Mucosa of rectum (tissue), 2 donors: ENCODE measurements at regions not wholly inside any gene's neighbourhood (a gene's known extent, or its start where the extent isn't known, plus 50 kb on each side); places are given as distances from the start of the nearest gene placed in this dataset.

Experiments
- H3K27ac ChIP-seq, 2 donors: one replicate each; pipeline ENCODE4 v1.7.0; 2013; ENCODE audit warnings: inconsistent platforms in 2 of 2, low read depth in 2 of 2, low read length in 2 of 2
- H3K27me3 ChIP-seq, 2 donors: one replicate each; pipeline ENCODE4 v1.7.0; 2013; ENCODE audit warnings: low read length in 2 of 2; ENCODE audit not compliant: control insufficient read depth in 2 of 2, insufficient read depth in 2 of 2
- H3K36me3 ChIP-seq, 2 donors: one replicate each; pipeline ENCODE4 v1.7.0; 2013; ENCODE audit warnings: low read length in 2 of 2; ENCODE audit not compliant: control insufficient read depth in 2 of 2, insufficient read depth in 2 of 2
- H3K4me1 ChIP-seq, 2 donors: one replicate each; pipeline ENCODE4 v1.7.0; 2013; ENCODE audit warnings: low read length in 2 of 2, mild to moderate bottlenecking in 1 of 2; ENCODE audit not compliant: control insufficient read depth in 2 of 2, insufficient read depth in 2 of 2
- H3K4me3 ChIP-seq, 2 donors: one replicate each; pipeline ENCODE4 v1.7.0; 2013; ENCODE audit warnings: low read length in 2 of 2
- H3K9ac ChIP-seq, 2 donors: one replicate each; pipeline ENCODE4 v1.7.0; 2013; ENCODE audit warnings: low read length in 2 of 2, low read depth in 1 of 2, mild to moderate bottlenecking in 1 of 2
- H3K9me3 ChIP-seq, 2 donors: one replicate each; pipeline ENCODE4 v1.7.0; 2013; ENCODE audit warnings: low read length in 2 of 2; ENCODE audit not compliant: control insufficient read depth in 2 of 2
- donor health status: healthy.
- donor health status: Normal muscosa, but diverticular disease.

- Histone ChIP-seq H3K27me3 (no peaks in the 10 kb centered on the region), H3K27ac (no peak overlapping the region), H3K9me3 (no peaks in the 10 kb centered on the region), H3K4me1 (no peaks in the 10 kb centered on the region), H3K4me3 (no peak overlapping the region), H3K36me3 (no peaks in the 10 kb centered on the region), H3K9ac (no peak overlapping the region)
These were observed 338.4 kb downstream of the FOXO1 start for GRCh38 chr13:40328091-40328490.

GRCh38 chr13:40329781-40330485, 336.5 kb downstream of the FOXO1 start:
- Histone ChIP-seq H3K27ac (no peak overlapping the region), H3K9me3 (no peaks in the 10 kb centered on the region), H3K9ac (no peak overlapping the region), H3K4me3 (no peak overlapping the region), H3K36me3 (no peaks in the 10 kb centered on the region), H3K27me3 (no peaks in the 10 kb centered on the region), H3K4me1 (no peaks in the 10 kb centered on the region)

GRCh38 chr13:40330950-40331349, 335.5 kb downstream of the FOXO1 start:
- Histone ChIP-seq H3K9me3 (no peaks in the 10 kb centered on the region), H3K27ac (no peak overlapping the region), H3K27me3 (no peaks in the 10 kb centered on the region), H3K4me3 (no peak overlapping the region), H3K36me3 (no peaks in the 10 kb centered on the region), H3K4me1 (no peaks in the 10 kb centered on the region), H3K9ac (no peak overlapping the region)

- no peaks in the 10 kb centered on the region for H3K36me3 ChIP-seq
- H3K4me1 ChIP-seq: no peaks in the 10 kb centered on the region
- H3K27me3 ChIP-seq: no peaks in the 10 kb centered on the region
- no peak overlapping the region for H3K4me3 ChIP-seq
- no peak overlapping the region for H3K27ac ChIP-seq
- H3K9me3 ChIP-seq: no peaks in the 10 kb centered on the region
- no peak overlapping the region for H3K9ac ChIP-seq
These were observed 334.6 kb downstream of the FOXO1 start for GRCh38 chr13:40331802-40332201.

- Histone ChIP-seq H3K9ac (no peak overlapping the region), H3K4me3 (no peak overlapping the region), H3K36me3 (no peaks in the 10 kb centered on the region), H3K4me1 (no peaks in the 10 kb centered on the region), H3K9me3 (no peaks in the 10 kb centered on the region), H3K27ac (no peak overlapping the region), H3K27me3 (no peaks in the 10 kb centered on the region)
These were observed 333.2 kb downstream of the FOXO1 start for GRCh38 chr13:40333226-40333625.

GRCh38 chr13:40334031-40334430, 332.4 kb downstream of the FOXO1 start:
- no peak overlapping the region for H3K9ac ChIP-seq
- H3K27me3 ChIP-seq: no peaks in the 10 kb centered on the region
- no peaks in the 10 kb centered on the region for H3K9me3 ChIP-seq
- H3K36me3 ChIP-seq: no peaks in the 10 kb centered on the region
- H3K4me1 ChIP-seq: no peaks in the 10 kb centered on the region
- no peak overlapping the region for H3K4me3 ChIP-seq
- H3K27ac ChIP-seq: no peak overlapping the region

GRCh38 chr13:40334616-40335015, 331.8 kb downstream of the FOXO1 start:
- H3K9ac ChIP-seq: no peak overlapping the region
- H3K4me1 ChIP-seq: no peaks in the 10 kb centered on the region
- no peak overlapping the region for H3K27ac ChIP-seq
- H3K36me3 ChIP-seq: no peaks in the 10 kb centered on the region
- H3K9me3 ChIP-seq: no peaks in the 10 kb centered on the region
- H3K4me3 ChIP-seq: no peak overlapping the region
- H3K27me3 ChIP-seq: no peaks in the 10 kb centered on the region

GRCh38 chr13:40336228-40337221, 329.9 kb downstream of the FOXO1 start:
- Histone ChIP-seq H3K36me3 (no peaks in the 10 kb centered on the region), H3K4me3 (no peak overlapping the region), H3K4me1 (no peaks in the 10 kb centered on the region), H3K27ac (no peak overlapping the region), H3K27me3 (no peaks in the 10 kb centered on the region), H3K9me3 (no peaks in the 10 kb centered on the region), H3K9ac (no peak overlapping the region)

- Histone ChIP-seq H3K4me1 (no peaks in the 10 kb centered on the region), H3K4me3 (no peak overlapping the region), H3K9ac (no peak overlapping the region), H3K36me3 (no peaks in the 10 kb centered on the region), H3K9me3 (no peaks in the 10 kb centered on the region), H3K27ac (no peak overlapping the region), H3K27me3 (no peaks in the 10 kb centered on the region)
These were observed 328.8 kb downstream of the FOXO1 start for GRCh38 chr13:40337651-40338050.

- Histone ChIP-seq H3K27ac (no peak overlapping the region), H3K4me3 (no peak overlapping the region), H3K9ac (no peak overlapping the region), H3K9me3 (no peaks in the 10 kb centered on the region), H3K4me1 (no peaks in the 10 kb centered on the region), H3K27me3 (no peaks in the 10 kb centered on the region), H3K36me3 (no peaks in the 10 kb centered on the region)
These were observed 328.2 kb downstream of the FOXO1 start for GRCh38 chr13:40338217-40338616.
